NB4 (cell line): ENCODE measurements at regions not wholly inside any gene's neighbourhood (a gene's known extent, or its start where the extent isn't known, plus 50 kb on each side); places are given as distances from the start of the nearest gene placed in this dataset.

ENCODE experiments used
- DNase-seq: peaks from one replicate; pipeline ENCODE4 v3.0.0; 2010; ENCODE audit warnings: low read depth
- H3K4me3 ChIP-seq: one replicate; pipeline ENCODE4 v1.5.1; 2011; ENCODE audit warnings: mild to moderate bottlenecking, low read depth, low read length, moderate library complexity
- CTCF ChIP-seq: IDR thresholded peaks from one replicate; pipeline ENCODE4 v1.5.1; 2012; ENCODE audit warnings: low read depth, low read length
- MYC ChIP-seq: IDR thresholded peaks from 2 replicates; pipeline ENCODE4 v1.6.1; 2011; ENCODE audit warnings: low read depth, low read length
- POLR2A ChIP-seq: IDR thresholded peaks from 2 replicates; pipeline ENCODE4 v1.6.1; 2011; ENCODE audit warnings: mild to moderate bottlenecking; ENCODE audit not compliant: insufficient read length; ENCODE audit errors: extremely low read depth
- TF ChIP-seq, protein P1 (sequence below): IDR thresholded peaks from 2 replicates; pipeline ENCODE4 v1.6.1; 2011; ENCODE audit warnings: low read depth, low read length

DNA sequence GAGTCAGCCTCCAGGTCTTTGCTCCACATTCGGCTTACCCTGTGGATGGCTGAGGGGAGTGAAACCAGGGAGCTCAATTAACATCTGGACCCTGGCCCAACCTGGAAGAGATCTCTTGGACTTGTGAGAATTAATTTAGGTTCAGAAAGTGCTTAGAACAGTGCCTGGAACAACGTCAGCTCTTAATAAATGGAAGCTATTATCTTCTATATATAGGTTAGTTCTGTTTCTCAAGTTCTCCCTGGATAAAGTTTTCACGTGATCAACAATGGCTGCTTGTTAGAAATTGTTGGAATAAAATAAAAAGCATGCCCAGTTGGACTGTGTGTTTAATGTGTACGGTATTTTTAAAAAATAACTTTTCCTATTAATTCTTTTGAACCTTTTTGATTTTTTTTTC lies 80.8 kb downstream of the TRIML1 start:
- no peak overlapping the region for H3K4me3 ChIP-seq
- DNase-seq: no peak
- TF ChIP-seq MYC (no peak), POLR2A (no peak), CTCF (no peak)
- TF ChIP-seq, protein P1, sequence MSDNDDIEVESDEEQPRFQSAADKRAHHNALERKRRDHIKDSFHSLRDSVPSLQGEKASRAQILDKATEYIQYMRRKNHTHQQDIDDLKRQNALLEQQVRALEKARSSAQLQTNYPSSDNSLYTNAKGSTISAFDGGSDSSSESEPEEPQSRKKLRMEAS: no peak

DNA sequence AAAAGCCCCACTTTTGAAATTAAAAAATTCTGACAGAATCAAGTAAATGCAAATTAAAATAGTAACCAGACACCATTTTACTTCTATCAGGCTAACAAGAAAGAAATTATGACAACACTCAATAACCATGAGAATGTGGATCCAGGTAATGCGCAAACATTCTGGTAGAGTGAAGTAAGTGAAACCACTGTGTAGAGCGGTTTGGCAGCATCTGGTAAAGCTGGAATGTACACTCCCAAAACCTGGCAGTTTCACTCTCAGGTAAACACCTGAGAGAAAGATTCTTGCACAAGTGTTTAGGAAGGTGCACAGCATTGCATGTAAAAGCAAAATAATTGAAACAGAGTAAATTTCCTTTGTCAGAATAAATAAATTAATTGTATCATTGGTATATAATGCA lies 81.8 kb downstream of the TRIML1 start:
- no peak overlapping the region for H3K4me3 ChIP-seq
- no peak for DNase-seq
- TF ChIP-seq, protein P1: no peak
- TF ChIP-seq MYC: no peak
- no peak for TF ChIP-seq CTCF
- no peak for TF ChIP-seq POLR2A

GRCh38 chr4:188228279-188228678 lies 89.0 kb downstream of the TRIML1 start:
- no peak overlapping the region for H3K4me3 ChIP-seq
- no peak for TF ChIP-seq POLR2A
- TF ChIP-seq, protein P1: no peak
- TF ChIP-seq MYC: no peak
- TF ChIP-seq CTCF: no peak
- no peak for DNase-seq

GRCh38 chr4:188232428-188232827 lies 93.2 kb downstream of the TRIML1 start:
- no peak overlapping the region for H3K4me3 ChIP-seq
- DNase-seq: no peak
- TF ChIP-seq POLR2A (no peak), CTCF (no peak), MYC (no peak)
- TF ChIP-seq, protein P1: no peak

DNA sequence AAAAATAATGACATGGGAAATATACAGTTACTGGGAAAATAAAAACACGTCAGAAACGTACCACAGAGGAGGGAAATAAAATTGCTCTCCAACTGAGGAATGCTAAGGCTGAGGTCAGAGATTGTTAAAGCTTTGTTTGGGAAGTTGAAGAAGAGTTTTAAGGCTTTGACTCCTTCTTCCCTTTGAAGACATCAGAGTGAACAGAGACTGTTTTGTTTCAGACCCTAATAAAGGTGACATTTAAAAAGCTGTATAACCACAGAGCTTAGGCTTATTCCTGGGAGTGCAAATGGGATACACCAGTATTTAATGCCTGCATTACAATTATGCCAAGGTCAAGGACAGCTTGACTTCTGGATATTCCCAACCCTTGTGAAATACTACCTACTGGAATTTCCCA lies 102.8 kb downstream of the TRIML1 start:
- H3K4me3 ChIP-seq: no peak overlapping the region
- TF ChIP-seq, protein P1: no peak
- TF ChIP-seq POLR2A (no peak), MYC (no peak), CTCF (no peak)
- DNase-seq: no peak

DNA sequence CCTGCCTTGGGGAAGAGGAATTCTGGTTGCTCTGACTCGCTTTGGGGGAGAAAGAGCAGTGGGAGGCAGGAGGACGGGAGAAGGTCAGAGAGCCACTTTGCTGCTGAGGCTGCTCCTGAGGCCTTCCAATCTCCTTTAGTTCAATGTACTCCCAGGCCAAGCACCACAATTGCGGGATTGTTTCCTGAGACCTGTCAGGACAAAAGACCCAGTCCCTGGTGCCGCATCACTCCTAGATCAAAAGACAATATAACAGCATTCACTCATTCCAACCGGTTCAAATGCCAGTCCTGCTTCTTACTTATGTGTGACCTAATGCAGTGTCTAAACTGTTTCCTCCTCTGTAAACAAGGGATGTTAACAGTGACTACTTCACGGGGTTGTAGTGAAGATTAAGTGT lies 106.4 kb downstream of the TRIML1 start:
- H3K4me3 ChIP-seq: no peak overlapping the region
- no peak for TF ChIP-seq MYC
- TF ChIP-seq, protein P1: no peak
- no peak for TF ChIP-seq POLR2A
- TF ChIP-seq CTCF: no peak
- DNase-seq: no peak
